Fibroblast of lung (primary cell): ENCODE measurements at regions not wholly inside any gene's neighbourhood (a gene's known extent, or its start where the extent isn't known, plus 50 kb on each side); places are given as distances from the start of the nearest gene placed in this dataset.

Source experiments
- DNase-seq, 2 donors: peaks; one replicate each; pipeline versions ENCODE4 v3.0.0 to v3.0.0-alpha.2; 2010; ENCODE audit warnings: low read depth in 2 of 2
- H2AFZ ChIP-seq: 2 replicates; pipeline ENCODE4 v1.5.1; 2012; ENCODE audit warnings: low read length, control low read depth, inconsistent platforms
- H3K27ac ChIP-seq: 2 replicates; pipeline ENCODE4 v1.5.1; 2011; ENCODE audit warnings: low read length, control low read depth; ENCODE audit not compliant: insufficient read depth
- H3K27me3 ChIP-seq: 2 replicates; pipeline ENCODE4 v1.5.1; 2011; ENCODE audit warnings: mild to moderate bottlenecking, low read length; ENCODE audit not compliant: control insufficient read depth, insufficient read depth
- H3K36me3 ChIP-seq: 2 replicates; pipeline ENCODE4 v1.5.1; 2011; ENCODE audit warnings: low read length; ENCODE audit not compliant: control insufficient read depth, insufficient read depth
- H3K4me1 ChIP-seq: 2 replicates; pipeline ENCODE4 v1.5.1; 2011; ENCODE audit warnings: low read length; ENCODE audit not compliant: control insufficient read depth, insufficient read depth; ENCODE audit errors: extremely low read depth
- H3K4me2 ChIP-seq: 2 replicates; pipeline ENCODE4 v1.5.1; 2011; ENCODE audit warnings: low read length, control low read depth; ENCODE audit not compliant: insufficient read depth; ENCODE audit errors: extremely low read depth
- H3K4me3 ChIP-seq, 4 experiments: fragments of 200-600 bp in 1 of 4; sonication (generic) in 1 of 4; replicated peaks in 1 of 4; 2 replicates each; pipeline ENCODE4 v1.5.1; 2011 to 2016; ENCODE audit warnings: low read length in 4 of 4, low read depth in 3 of 4, mild to moderate bottlenecking in 3 of 4, control low read depth in 2 of 4, inconsistent platforms in 1 of 4, mixed read lengths in 1 of 4; ENCODE audit not compliant: insufficient read depth in 1 of 4; ENCODE audit errors: control extremely low read depth in 1 of 4
- H3K79me2 ChIP-seq: 2 replicates; pipeline ENCODE4 v1.5.1; 2012; ENCODE audit warnings: mild to moderate bottlenecking, low read length, inconsistent platforms; ENCODE audit not compliant: control insufficient read depth, insufficient read depth
- H3K9ac ChIP-seq: 2 replicates; pipeline ENCODE4 v1.5.1; 2011; ENCODE audit warnings: mild to moderate bottlenecking, low read length, control low read depth; ENCODE audit not compliant: insufficient read depth
- H3K9me3 ChIP-seq: 2 replicates; pipeline ENCODE4 v1.5.1; 2012; ENCODE audit warnings: low read depth, low read length; ENCODE audit not compliant: control insufficient read depth, insufficient read depth
- H4K20me1 ChIP-seq: 2 replicates; pipeline ENCODE4 v1.5.1; 2011; ENCODE audit warnings: low read length; ENCODE audit not compliant: control insufficient read depth, insufficient read depth; ENCODE audit errors: extremely low read depth
- CTCF ChIP-seq, 2 donors: IDR thresholded peaks in 1 of 2; conservative IDR thresholded peaks in 1 of 2; 1 replicate in 1 of 2; 2 replicates in 1 of 2; pipeline ENCODE4 v1.5.1; 2011 to 2012; ENCODE audit warnings: low read length in 2 of 2, control low read depth in 1 of 2, inconsistent platforms in 1 of 2, low read depth in 1 of 2, mild to moderate bottlenecking in 1 of 2
- EZH2 ChIP-seq: IDR thresholded peaks from 2 replicates; pipeline ENCODE4 v1.5.1; 2012; ENCODE audit warnings: low read length, control low read depth, mild to moderate bottlenecking; ENCODE audit errors: missing control alignments

GRCh38 chr1:96030312-96030711, 691.3 kb upstream of the PTBP2 start:
- H3K4me1 ChIP-seq, result no peaks in the 10 kb centered on the region
- TF ChIP-seq EZH2 (no peak), CTCF (conservative IDR thresholded peaks at IDR 0.05 in 1 of 2, IDR thresholded peaks at IDR 0.05 in 1 of 2; ENCODE audit: low read depth in 1 of 2, low read length in 2 of 2) (no peak)

GRCh38 chr1:96034006-96034405, 687.6 kb upstream of the PTBP2 start:
- Histone ChIP-seq H2AFZ (no peak overlapping the region), H3K27me3 (no peaks in the 10 kb centered on the region), H3K36me3 (no peaks in the 10 kb centered on the region), H3K4me2 (no peak overlapping the region), H3K27ac (no peak overlapping the region), H3K9ac (no peak overlapping the region), H3K79me2 (no peaks in the 10 kb centered on the region), H3K4me3 (no peak overlapping the region), H3K4me1 (no peaks in the 10 kb centered on the region), H4K20me1 (no peaks in the 10 kb centered on the region), H3K9me3 (no peaks in the 10 kb centered on the region)
- peak in 1 of 2 donors; percentile 20 for DNase-seq
- TF ChIP-seq CTCF (conservative IDR thresholded peaks at IDR 0.05 in 1 of 2, IDR thresholded peaks at IDR 0.05 in 1 of 2; ENCODE audit: low read depth in 1 of 2, low read length in 2 of 2) (no peak), EZH2 (no peak)

More at GRCh38 chr1:96030312-96030711, 691.3 kb upstream of the PTBP2 start:
- H3K9me3 ChIP-seq, result no peaks in the 10 kb centered on the region
- H3K79me2 ChIP-seq, result no peaks in the 10 kb centered on the region
- no peaks in the 10 kb centered on the region for H3K36me3 ChIP-seq
- H3K27ac ChIP-seq, result no peak overlapping the region
- no peak overlapping the region for H3K4me3 ChIP-seq
- H3K27me3 ChIP-seq, result no peaks in the 10 kb centered on the region
- DNase-seq, result no peak
- no peak overlapping the region for H3K4me2 ChIP-seq
- H2AFZ ChIP-seq, result no peak overlapping the region
- no peaks in the 10 kb centered on the region for H4K20me1 ChIP-seq
- no peak overlapping the region for H3K9ac ChIP-seq

GRCh38 chr1:96036763-96037162, 684.8 kb upstream of the PTBP2 start:
- DNase-seq, result no peak
- Histone ChIP-seq H3K27ac (no peak overlapping the region), H3K9ac (no peak overlapping the region), H2AFZ (no peak overlapping the region), H3K4me2 (no peak overlapping the region), H4K20me1 (no peaks in the 10 kb centered on the region), H3K27me3 (no peaks in the 10 kb centered on the region), H3K79me2 (no peaks in the 10 kb centered on the region), H3K4me3 (no peak overlapping the region), H3K36me3 (no peaks in the 10 kb centered on the region), H3K4me1 (no peaks in the 10 kb centered on the region), H3K9me3 (no peaks in the 10 kb centered on the region)
- TF ChIP-seq CTCF (conservative IDR thresholded peaks at IDR 0.05 in 1 of 2, IDR thresholded peaks at IDR 0.05 in 1 of 2; ENCODE audit: low read depth in 1 of 2, low read length in 2 of 2) (no peak), EZH2 (no peak)
